K562 (cell line): ENCODE measurements at regions not wholly inside any gene's neighbourhood (a gene's known extent, or its start where the extent isn't known, plus 50 kb on each side); places are given as distances from the start of the nearest gene placed in this dataset.

ENCODE experiments used
- TF ChIP-seq, protein P1 (sequence below), 3 experiments: IDR thresholded peaks in 2 of 3; conservative IDR thresholded peaks in 1 of 3; 2 replicates each; pipeline ENCODE4 v1.5.1; 2011 to 2012; ENCODE audit warnings: low read length in 3 of 3, mild to moderate bottlenecking in 3 of 3, control low read depth in 2 of 3, improper control_type of control experiment in 1 of 3, inconsistent platforms in 1 of 3, low read depth in 1 of 3, mixed read lengths in 1 of 3, moderate library complexity in 1 of 3; ENCODE audit not compliant: insufficient read depth in 2 of 3
- TF ChIP-seq, protein P2 (sequence below): sonication (generic); formaldehyde crosslinking; IDR thresholded peaks from 2 replicates; pipeline ENCODE4 v1.8.1; 2023; ENCODE audit warnings: mild to moderate bottlenecking, missing genetic modification reagents
- TF ChIP-seq, protein P3 (sequence below): fragments of 200-800 bp; sonication (Bioruptor generic); IDR thresholded peaks from 2 replicates; pipeline ENCODE4 v1.6.1; 2017; ENCODE audit warnings: missing genetic modification characterization, missing compliant biosample characterization

DNA sequence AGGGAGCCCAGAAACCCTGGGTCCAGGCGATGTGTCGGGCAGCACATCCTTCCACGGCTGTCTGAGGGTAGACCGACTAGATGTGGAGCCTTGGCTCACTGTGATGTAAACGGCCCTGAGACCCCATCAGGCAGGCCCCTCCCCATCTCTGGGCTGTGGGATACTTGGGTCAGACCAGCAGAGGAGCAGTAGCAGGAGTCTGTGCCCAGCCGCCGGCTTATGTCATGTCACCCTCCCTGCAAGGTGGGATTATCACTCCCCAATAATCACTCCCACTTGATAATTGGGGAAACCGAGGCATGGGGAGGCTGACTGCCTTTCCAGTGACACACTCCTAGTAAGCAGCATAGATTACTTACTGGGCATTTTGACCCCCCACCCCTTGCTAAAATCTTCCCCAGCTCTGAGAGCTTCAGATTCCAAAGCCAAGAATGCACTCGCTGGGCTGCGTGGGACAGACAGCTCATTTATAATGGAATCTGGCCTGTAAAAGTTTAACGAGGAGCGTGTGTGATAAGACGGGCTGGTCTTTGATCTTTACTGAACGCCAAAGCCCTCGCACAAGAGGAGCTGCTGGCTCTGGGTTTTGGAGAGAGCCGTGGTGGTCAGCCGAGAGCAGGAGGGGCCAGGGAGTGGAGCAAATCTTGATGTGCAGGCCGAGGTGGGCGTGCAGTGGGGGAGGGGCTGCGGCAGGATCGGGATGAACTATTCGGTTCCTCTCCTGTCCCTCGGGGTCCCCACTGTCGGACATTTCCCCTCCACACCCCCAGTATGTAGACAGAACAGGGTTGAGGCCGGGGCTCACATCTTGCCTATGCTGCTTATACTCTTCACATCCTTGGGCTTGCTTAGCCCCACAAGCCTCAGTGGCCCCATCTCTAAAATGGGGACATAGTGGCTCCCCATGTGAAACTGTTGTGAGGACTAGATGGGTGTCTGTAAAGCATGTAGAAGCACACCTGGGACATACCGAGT, 200.0 kb downstream of the GLI2 start:
- TF ChIP-seq, protein P1, sequence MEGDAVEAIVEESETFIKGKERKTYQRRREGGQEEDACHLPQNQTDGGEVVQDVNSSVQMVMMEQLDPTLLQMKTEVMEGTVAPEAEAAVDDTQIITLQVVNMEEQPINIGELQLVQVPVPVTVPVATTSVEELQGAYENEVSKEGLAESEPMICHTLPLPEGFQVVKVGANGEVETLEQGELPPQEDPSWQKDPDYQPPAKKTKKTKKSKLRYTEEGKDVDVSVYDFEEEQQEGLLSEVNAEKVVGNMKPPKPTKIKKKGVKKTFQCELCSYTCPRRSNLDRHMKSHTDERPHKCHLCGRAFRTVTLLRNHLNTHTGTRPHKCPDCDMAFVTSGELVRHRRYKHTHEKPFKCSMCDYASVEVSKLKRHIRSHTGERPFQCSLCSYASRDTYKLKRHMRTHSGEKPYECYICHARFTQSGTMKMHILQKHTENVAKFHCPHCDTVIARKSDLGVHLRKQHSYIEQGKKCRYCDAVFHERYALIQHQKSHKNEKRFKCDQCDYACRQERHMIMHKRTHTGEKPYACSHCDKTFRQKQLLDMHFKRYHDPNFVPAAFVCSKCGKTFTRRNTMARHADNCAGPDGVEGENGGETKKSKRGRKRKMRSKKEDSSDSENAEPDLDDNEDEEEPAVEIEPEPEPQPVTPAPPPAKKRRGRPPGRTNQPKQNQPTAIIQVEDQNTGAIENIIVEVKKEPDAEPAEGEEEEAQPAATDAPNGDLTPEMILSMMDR (IDR thresholded peaks at IDR 0.05 in 2 of 3, conservative IDR thresholded peaks at IDR 0.05 in 1 of 3; ENCODE audit: insufficient read depth in 2 of 3, low read depth in 1 of 3, low read length in 3 of 3), result no peak
- TF ChIP-seq, protein P2, sequence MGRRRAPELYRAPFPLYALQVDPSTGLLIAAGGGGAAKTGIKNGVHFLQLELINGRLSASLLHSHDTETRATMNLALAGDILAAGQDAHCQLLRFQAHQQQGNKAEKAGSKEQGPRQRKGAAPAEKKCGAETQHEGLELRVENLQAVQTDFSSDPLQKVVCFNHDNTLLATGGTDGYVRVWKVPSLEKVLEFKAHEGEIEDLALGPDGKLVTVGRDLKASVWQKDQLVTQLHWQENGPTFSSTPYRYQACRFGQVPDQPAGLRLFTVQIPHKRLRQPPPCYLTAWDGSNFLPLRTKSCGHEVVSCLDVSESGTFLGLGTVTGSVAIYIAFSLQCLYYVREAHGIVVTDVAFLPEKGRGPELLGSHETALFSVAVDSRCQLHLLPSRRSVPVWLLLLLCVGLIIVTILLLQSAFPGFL (CRISPR knock-in tag), result no peak
- TF ChIP-seq, protein P3, sequence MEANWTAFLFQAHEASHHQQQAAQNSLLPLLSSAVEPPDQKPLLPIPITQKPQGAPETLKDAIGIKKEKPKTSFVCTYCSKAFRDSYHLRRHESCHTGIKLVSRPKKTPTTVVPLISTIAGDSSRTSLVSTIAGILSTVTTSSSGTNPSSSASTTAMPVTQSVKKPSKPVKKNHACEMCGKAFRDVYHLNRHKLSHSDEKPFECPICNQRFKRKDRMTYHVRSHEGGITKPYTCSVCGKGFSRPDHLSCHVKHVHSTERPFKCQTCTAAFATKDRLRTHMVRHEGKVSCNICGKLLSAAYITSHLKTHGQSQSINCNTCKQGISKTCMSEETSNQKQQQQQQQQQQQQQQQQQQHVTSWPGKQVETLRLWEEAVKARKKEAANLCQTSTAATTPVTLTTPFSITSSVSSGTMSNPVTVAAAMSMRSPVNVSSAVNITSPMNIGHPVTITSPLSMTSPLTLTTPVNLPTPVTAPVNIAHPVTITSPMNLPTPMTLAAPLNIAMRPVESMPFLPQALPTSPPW (CRISPR knock-in tag), result no peak
